ENCODE measurements at regions not wholly inside any gene's neighbourhood (a gene's known extent, or its start where the extent isn't known, plus 50 kb on each side); places are given as distances from the start of the nearest gene placed in this dataset.

- no peak for TF ChIP-seq MGA (IDR thresholded peaks at IDR 0.05)
- no peak for TF ChIP-seq ZBTB9 (CRISPR knock-in tag; IDR thresholded peaks at IDR 0.05)
These were observed 135.0 kb downstream of the INHBB start (continued) for GRCh38 chr2:120480903-120481445.
